ENCODE measurements at regions not wholly inside any gene's neighbourhood (a gene's known extent, or its start where the extent isn't known, plus 50 kb on each side); places are given as distances from the start of the nearest gene placed in this dataset.

GRCh38 chr2:234437642-234438304, 59.1 kb downstream of the ARL4C start:
- CTCF ChIA-PET, result no interaction called here
- Histone ChIP-seq H2AFZ (ENCODE audit: low read depth, low read length, poor library complexity, severe bottlenecking) (no peak overlapping the region), H3K36me3 (ENCODE audit: control insufficient read depth in 1 of 2, insufficient read depth in 2 of 2, low read length in 2 of 2) (no peaks in the 10 kb centered on the region), H3K9me3 (ENCODE audit: control insufficient read depth in 1 of 2, insufficient read depth in 1 of 2, low read depth in 1 of 2, low read length in 2 of 2) (no peaks in the 10 kb centered on the region), H3K9me2 (ENCODE audit: insufficient read depth) (no peaks in the 10 kb centered on the region), H3K4me3 (replicated peaks in 1 of 2; ENCODE audit: low read depth in 1 of 2, low read length in 2 of 2) (no peak overlapping the region), H3K27me3 (ENCODE audit: insufficient read depth, low read length) (no peaks in the 10 kb centered on the region), H3K79me2 (ENCODE audit: insufficient read depth, low read length) (no peaks in the 10 kb centered on the region), H4K20me1 (ENCODE audit: insufficient read depth) (no peaks in the 10 kb centered on the region), H3K4me1 (ENCODE audit: control insufficient read depth in 1 of 2, insufficient read depth in 2 of 2, low read length in 2 of 2) (no peaks in the 10 kb centered on the region), H3K9ac (ENCODE audit: low read length) (no peak overlapping the region), H3K27ac (ENCODE audit: low read depth, low read length) (no peak overlapping the region), H3K4me2 (ENCODE audit: low read length) (no peak overlapping the region)
- no peak for DNase-seq (ENCODE audit: low read depth, low spot score)
- POLR2A ChIA-PET, result no interaction called here
- TF ChIP-seq TCF7L2 (IDR thresholded peaks at IDR 0.05; ENCODE audit: borderline replicate concordance, extremely low read depth, insufficient read depth, insufficient read length) (no peak), SRF (IDR thresholded peaks at IDR 0.05; ENCODE audit: low read depth) (no peak), JUND (IDR thresholded peaks at IDR 0.05) (no peak), ZBTB33 (IDR thresholded peaks at IDR 0.05; ENCODE audit: extremely low read depth, insufficient replicate concordance, low read length) (no peak), CTCF (IDR thresholded peaks at IDR 0.05 in 2 of 3, conservative IDR thresholded peaks at IDR 0.05 in 1 of 3; ENCODE audit: borderline replicate concordance in 1 of 3, insufficient read depth in 1 of 3, low read depth in 2 of 3, low read length in 2 of 3) (no peak), YY1 (IDR thresholded peaks at IDR 0.05; ENCODE audit: extremely low read depth, insufficient replicate concordance, low read depth, low read length) (no peak), SP1 (IDR thresholded peaks at IDR 0.05; ENCODE audit: low read depth) (no peak), RAD21 (IDR thresholded peaks at IDR 0.05; ENCODE audit: low read depth) (no peak), ZNF274 (IDR thresholded peaks at IDR 0.05; ENCODE audit: low read depth, low read length) (no peak), CEBPB (IDR thresholded peaks at IDR 0.05; ENCODE audit: low read depth) (no peak), EZH2 (IDR thresholded peaks at IDR 0.05) (no peak), ATF3 (IDR thresholded peaks at IDR 0.05) (no peak), REST (IDR thresholded peaks at IDR 0.05; ENCODE audit: low read depth) (no peak), ZFX (IDR thresholded peaks at IDR 0.05) (no peak)
- no TSS peak for BruUV-seq (replicated peaks)
- ATAC-seq, result no peak
- intact Hi-C loops (cut with micrococcal nuclease), result no loop called here
- RAD21 ChIA-PET (ENCODE audit: low non-redundant PET in 1 of 2, low total read pairs in 2 of 2, uncharacterized antibody in 2 of 2, unreplicated experiment in 2 of 2), result no interaction called here

Data from HCT116 (cell line).